Rectal smooth muscle tissue (tissue), 1 donor: ENCODE measurements at regions not wholly inside any gene's neighbourhood (a gene's known extent, or its start where the extent isn't known, plus 50 kb on each side); places are given as distances from the start of the nearest gene placed in this dataset.
"Not testable (repeated sequence)": the region's sequence is repeated elsewhere in the genome, so short reads cannot be mapped to it uniquely, and the experiment has no call there.

ENCODE experiments used
- H3K27ac ChIP-seq: one replicate; pipeline ENCODE4 v1.7.0; 2013; ENCODE audit warnings: low read depth, low read length, inconsistent platforms
- H3K27me3 ChIP-seq: one replicate; pipeline ENCODE4 v1.7.0; 2013; ENCODE audit warnings: low read length; ENCODE audit not compliant: control insufficient read depth, insufficient read depth
- H3K36me3 ChIP-seq: one replicate; pipeline ENCODE4 v1.7.0; 2013; ENCODE audit warnings: low read length; ENCODE audit not compliant: control insufficient read depth, insufficient read depth
- H3K4me1 ChIP-seq: one replicate; pipeline ENCODE4 v1.7.0; 2013; ENCODE audit warnings: low read length; ENCODE audit not compliant: control insufficient read depth, insufficient read depth
- H3K4me3 ChIP-seq: one replicate; pipeline ENCODE4 v1.7.0; 2013; ENCODE audit warnings: low read length
- H3K9ac ChIP-seq: one replicate; pipeline ENCODE4 v1.7.0; 2013; ENCODE audit warnings: low read length

DNA sequence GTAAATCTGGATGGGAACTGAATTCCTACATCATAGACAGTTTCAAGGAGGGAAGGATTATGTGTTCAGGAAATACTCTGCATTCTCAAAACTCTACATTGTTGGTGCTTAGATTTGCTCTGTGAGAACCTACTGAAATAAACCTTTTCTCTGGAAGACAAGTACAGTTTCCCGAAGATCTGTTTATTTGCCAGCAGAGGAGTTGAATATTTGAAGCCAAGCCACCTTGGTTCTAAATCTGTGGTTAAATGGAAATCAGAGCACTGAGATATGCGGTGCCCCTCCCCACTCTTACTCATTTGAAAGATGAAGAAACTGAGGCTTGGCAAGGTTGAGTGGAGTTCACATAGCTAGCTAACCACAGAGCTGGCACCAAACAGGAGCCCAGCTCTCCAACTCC is 146.3 kb upstream of the CTAGE1 start:
- no peak overlapping the region for H3K27ac ChIP-seq

DNA sequence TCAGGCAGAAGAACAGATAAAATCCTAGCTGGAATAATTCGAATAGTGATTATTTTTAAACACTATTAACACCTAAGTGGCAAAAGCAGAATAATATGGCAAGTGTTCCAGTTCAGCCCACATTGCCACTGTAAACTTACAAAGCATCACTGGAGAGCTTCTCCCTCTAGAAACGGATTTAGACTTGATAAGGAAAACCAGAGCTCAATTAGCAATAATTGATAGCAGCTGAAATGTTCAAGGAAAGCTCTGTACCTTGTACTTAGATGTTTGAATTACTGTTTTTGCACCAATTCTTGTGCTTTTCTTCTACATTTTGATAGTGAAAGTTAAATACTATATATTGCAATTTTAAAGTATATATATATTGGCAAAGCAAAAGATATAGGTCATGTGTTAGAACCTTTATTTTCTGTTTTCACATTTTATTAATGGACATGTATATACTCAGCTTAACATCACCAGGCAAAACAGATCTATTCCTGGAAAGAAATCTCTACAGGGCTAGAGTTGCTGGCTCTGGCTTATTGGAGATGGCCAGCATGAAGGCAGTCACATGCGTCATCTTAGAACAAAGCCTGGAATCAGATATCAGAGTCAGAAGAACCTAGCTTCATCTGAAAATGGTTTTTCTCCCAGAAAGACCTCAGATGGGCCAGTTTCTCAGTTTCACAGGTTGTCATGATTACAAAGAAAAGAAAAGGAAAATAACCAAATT is 149.1 kb upstream of the CTAGE1 start:
- Histone ChIP-seq H3K9ac (no peak overlapping the region), H3K4me3 (no peak overlapping the region), H3K4me1 (no peaks in the 10 kb centered on the region), H3K27me3 (no peaks in the 10 kb centered on the region), H3K27ac (no peak overlapping the region), H3K36me3 (no peaks in the 10 kb centered on the region)

More for the DNA sequence above, 146.3 kb upstream of the CTAGE1 start:
- no peaks in the 10 kb centered on the region for H3K27me3 ChIP-seq
- no peaks in the 10 kb centered on the region for H3K4me1 ChIP-seq
- H3K36me3 ChIP-seq = no peaks in the 10 kb centered on the region
- H3K9ac ChIP-seq = no peak overlapping the region
- no peak overlapping the region for H3K4me3 ChIP-seq

DNA sequence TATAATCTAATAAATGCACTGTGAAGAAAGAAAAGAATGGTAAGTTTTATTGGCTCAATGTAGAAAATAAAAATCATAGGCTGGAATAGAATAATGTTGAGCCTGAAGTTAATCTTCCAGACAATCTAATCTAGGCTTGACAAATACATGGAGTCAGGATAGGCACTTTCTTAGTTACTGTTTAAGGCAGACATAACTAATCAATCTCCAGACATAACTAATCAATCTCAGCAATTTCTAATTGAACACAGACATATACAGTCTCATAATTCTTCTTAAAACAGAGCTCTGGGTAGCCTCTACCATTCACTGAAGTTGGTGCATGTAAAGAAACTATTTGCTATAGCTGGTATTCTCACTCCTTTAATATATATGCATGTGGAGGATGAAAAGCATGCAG is 150.1 kb upstream of the CTAGE1 start:
- Histone ChIP-seq H3K27me3 (no peaks in the 10 kb centered on the region), H3K4me1 (no peaks in the 10 kb centered on the region), H3K4me3 (no peak overlapping the region), H3K27ac (no peak overlapping the region), H3K9ac (no peak overlapping the region), H3K36me3 (no peaks in the 10 kb centered on the region)

DNA sequence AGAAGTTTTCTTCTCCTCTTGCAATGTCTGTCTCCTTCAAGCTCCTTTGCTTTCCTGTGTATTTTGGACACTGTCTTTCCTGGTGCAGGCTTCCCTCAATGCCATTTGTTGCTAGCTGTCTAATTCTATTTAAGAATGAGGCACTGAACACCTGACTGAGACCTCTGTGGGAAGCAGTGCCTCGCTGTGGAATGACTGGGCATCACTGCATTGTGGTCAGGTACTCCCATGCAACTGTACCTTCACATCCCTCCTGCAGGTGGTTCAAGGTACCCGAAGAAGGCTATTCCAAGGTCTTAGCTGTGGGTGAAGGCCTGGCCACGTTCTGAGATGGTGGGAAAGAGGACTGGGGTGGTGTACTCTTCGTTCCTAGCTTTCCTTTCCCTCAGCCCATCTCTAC is 152.8 kb upstream of the CTAGE1 start:
- H3K27me3 ChIP-seq = no peaks in the 10 kb centered on the region
- H3K27ac ChIP-seq = no peak overlapping the region
- H3K4me1 ChIP-seq = no peaks in the 10 kb centered on the region
- H3K36me3 ChIP-seq = no peaks in the 10 kb centered on the region
- H3K9ac ChIP-seq = no peak overlapping the region
- no peak overlapping the region for H3K4me3 ChIP-seq

DNA sequence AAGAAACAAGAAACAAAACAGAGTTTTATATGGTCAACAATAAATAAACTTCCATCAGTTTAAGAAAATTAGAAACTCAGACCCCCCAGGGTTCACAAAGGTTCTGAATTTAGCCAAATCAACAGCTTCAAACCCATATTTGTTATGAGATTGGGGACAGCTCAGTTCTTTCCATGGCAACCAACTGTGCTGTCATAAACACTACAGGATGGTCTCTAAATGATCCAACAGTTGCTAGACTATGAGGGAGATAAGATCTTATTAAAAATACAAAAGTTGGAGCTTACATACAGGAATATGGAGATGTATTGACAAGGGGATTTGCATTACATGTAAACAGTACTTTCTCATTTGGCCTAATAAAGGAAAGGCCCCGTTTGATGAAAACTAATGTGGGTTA is 154.6 kb upstream of the CTAGE1 start:
- Histone ChIP-seq H3K4me3 (no peak overlapping the region), H3K27ac (no peak overlapping the region), H3K36me3 (no peaks in the 10 kb centered on the region), H3K9ac (no peak overlapping the region), H3K4me1 (no peaks in the 10 kb centered on the region), H3K27me3 (no peaks in the 10 kb centered on the region)

DNA sequence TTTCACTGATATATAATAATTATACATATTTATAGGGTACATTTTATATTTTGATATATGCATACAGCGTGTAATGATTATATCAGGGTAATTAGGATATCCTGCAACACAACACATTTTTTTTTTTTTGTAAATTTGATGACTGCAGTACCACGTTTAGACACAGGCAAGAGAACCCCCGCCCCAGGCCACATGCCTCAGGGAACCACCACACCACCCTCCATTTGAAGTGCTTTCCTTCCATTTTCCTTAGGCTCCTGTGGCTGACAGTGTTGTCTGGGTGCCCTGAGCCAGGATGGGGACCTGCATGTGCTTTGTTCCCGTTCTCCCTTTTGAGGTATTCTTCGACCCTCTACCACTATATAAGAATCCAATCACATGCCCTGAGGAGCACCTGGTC is 161.6 kb upstream of the CTAGE1 start:
- Histone ChIP-seq H3K27ac (no peak overlapping the region), H3K9ac (no peak overlapping the region), H3K4me1 (no peaks in the 10 kb centered on the region), H3K27me3 (no peaks in the 10 kb centered on the region), H3K36me3 (no peaks in the 10 kb centered on the region), H3K4me3 (no peak overlapping the region)

DNA sequence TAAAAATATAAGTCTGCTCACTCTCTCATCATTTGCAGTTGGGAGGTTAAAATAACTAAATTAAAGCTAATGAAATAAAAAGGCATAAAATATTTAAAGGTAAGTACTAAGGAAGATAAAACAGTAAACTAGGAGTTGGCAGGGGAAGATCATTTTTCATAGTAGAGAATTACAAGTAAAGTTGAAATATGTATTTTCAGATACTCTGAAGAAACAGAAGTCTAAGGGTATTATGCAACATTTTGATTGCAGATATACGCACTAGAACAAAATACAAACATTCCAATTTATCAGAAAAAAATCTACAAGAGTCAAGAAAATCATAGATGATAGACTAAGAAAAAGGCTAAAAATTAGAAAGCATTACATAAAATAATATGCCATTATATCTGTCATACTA is 167.6 kb upstream of the CTAGE1 start:
- H3K9ac ChIP-seq = no peak overlapping the region
- H3K4me3 ChIP-seq = no peak overlapping the region
- no peaks in the 10 kb centered on the region for H3K4me1 ChIP-seq
- no peaks in the 10 kb centered on the region for H3K36me3 ChIP-seq
- no peaks in the 10 kb centered on the region for H3K27me3 ChIP-seq
- H3K27ac ChIP-seq = no peak overlapping the region

DNA sequence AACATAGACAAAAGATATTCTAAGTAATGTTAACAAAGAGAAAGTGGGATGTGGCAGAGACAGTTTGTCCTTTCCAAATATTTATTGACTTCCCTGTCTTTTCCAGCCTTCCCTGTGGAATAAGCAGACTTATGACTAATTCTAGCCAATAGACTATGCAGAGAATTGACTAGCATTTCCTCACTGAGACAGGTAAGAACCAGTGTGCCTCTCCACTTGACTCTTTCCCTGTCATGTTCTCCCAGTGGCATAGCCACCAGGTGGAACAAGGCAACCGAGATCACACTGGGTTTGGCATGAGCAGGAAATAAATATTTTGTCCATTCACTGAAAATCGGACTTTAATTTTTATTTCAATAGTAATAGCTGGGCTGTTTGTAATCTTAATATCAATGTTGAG is 168.1 kb upstream of the CTAGE1 start:
- no peaks in the 10 kb centered on the region for H3K27me3 ChIP-seq
- H3K4me3 ChIP-seq = no peak overlapping the region
- H3K36me3 ChIP-seq = no peaks in the 10 kb centered on the region

DNA sequence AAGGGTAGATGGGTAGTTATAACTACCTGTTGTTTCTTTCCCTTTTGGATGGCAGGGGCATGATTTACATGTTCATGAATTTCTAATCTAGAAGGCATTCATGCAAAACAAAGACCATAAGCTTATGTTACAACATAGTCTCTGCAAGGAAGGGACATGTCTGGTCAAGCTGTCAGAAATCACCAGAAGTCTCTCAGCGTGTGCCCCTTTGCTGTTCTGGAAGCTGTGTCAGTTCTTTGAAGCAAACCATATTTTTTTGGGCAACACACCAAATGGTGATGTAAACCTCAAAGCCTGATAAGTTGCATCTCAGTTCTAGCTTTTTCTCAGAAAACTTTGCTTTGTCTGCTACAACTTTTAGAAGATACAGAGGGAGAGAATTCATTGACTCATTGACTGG is 173.5 kb upstream of the CTAGE1 start:
- Histone ChIP-seq H3K27me3 (no peaks in the 10 kb centered on the region), H3K27ac (no peak overlapping the region), H3K36me3 (no peaks in the 10 kb centered on the region), H3K4me1 (no peaks in the 10 kb centered on the region), H3K4me3 (no peak overlapping the region), H3K9ac (no peak overlapping the region)

More for the DNA sequence above, 168.1 kb upstream of the CTAGE1 start:
- Histone ChIP-seq H3K9ac (no peak overlapping the region), H3K4me1 (no peaks in the 10 kb centered on the region), H3K27ac (no peak overlapping the region)

DNA sequence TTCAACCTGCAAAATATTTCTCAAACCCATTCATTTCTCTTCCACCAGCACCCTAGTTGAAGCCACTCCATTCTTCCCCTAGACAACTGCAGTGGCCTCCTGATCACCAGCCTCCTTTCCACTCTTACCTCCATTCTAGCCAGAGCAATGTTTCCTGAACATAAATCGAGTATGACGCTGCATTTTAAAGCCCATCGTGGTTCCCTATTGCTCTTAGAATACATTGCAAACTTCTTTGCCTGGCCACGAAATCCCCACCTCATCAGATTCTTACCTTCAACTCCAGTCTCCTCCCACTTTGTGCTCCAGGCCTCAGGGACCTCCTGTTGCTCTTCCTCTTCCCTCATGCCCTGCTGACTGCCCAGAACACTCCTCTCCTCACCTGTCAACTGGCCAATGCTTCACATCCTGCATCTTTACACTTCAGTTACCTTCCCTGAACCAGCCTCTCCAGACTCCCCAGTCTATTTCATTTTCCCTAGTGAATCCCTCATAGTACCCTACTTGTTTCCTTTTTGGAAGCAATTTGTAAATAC is 176.5 kb upstream of the CTAGE1 start:
- Histone ChIP-seq H3K4me1 (no peaks in the 10 kb centered on the region), H3K36me3 (no peaks in the 10 kb centered on the region), H3K4me3 (no peak overlapping the region), H3K9ac (no peak overlapping the region), H3K27ac (no peak overlapping the region), H3K27me3 (no peaks in the 10 kb centered on the region)

DNA sequence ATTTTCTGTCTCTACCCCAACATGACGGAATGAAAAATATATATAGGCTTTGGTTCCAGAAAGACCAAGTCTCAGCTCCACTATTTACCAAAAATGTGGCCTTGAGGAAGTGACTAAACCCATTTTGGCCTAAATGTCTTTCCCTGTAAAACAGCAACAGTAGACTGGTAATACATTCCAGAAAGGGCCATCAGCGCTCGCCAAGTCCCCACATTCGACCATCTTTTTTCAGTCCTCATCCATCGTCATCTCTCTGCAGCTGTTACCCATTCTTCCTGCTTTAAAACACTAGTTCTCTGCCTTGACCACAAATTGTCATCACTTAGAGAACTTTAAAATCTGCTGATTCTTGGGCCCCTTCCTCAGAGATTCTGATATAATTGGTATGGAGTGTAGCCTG is 183.8 kb upstream of the CTAGE1 start:
- H3K4me1 ChIP-seq = no peaks in the 10 kb centered on the region
- no peak overlapping the region for H3K27ac ChIP-seq
- H3K36me3 ChIP-seq = no peaks in the 10 kb centered on the region
- H3K4me3 ChIP-seq = no peak overlapping the region
- H3K27me3 ChIP-seq = no peaks in the 10 kb centered on the region
- H3K9ac ChIP-seq = no peak overlapping the region

DNA sequence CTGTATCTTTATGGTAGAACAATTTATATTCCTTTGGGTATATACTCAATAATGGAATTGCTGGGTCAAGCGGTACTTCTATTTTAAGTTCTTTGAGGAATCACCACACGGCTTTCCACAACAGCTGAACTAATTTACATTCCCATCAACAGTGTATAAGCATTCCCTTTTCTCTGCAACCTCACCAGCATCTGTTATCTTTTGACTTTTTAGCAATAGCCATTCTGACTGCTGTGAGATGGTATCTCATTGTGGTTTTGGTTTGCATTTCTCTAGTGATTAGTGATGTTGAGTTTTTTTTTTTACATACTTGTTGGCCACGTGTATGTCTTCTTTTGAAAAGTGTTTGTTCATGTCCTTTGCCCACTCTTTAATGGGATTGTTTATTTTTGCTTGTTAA is 184.7 kb upstream of the CTAGE1 start:
- H3K36me3 ChIP-seq, H3K4me1 ChIP-seq, H3K27me3 ChIP-seq, H3K4me3 ChIP-seq, H3K9ac ChIP-seq, H3K27ac ChIP-seq: not testable (repeated sequence)

DNA sequence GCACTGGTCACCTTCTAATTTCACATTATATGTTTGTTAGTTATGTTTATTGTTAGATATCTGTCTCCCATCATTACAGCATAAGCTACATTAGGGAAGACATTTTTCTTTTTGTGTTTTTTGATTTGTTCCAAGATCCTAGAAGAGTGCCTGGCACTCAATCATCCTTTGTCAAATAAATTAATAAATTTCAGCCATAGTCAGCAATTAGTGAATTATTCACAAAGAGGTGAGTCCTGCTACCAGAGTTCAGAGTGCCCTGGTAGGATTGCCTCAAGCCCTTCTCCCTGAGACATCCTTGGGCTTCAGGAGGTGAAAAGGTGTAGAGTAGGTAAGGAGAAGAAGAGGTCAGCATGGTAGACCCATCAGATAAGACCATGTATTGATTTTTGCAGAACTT is 186.2 kb upstream of the CTAGE1 start:
- Histone ChIP-seq H3K4me3 (no peak overlapping the region), H3K4me1 (peaks cover under 1% of the 10 kb centered on the region), H3K27me3 (no peaks in the 10 kb centered on the region), H3K9ac (no peak overlapping the region), H3K27ac (no peak overlapping the region), H3K36me3 (no peaks in the 10 kb centered on the region)
